DMS153 treated with DMSO at 0.1 percent for 48 hours (cell line): ENCODE measurements at regions not wholly inside any gene's neighbourhood (a gene's known extent, or its start where the extent isn't known, plus 50 kb on each side); places are given as distances from the start of the nearest gene placed in this dataset.

Experiments used
- DNase-seq: peaks from one replicate; lab custom pipeline; 2025; ENCODE audit not compliant: unreplicated experiment; lab: John Stamatoyannopoulos, UW

GRCh38 chr13:73284081-73284874 lies 225.5 kb downstream of the KLF5 start:
- DNase-seq = no peak

- no peak for DNase-seq
Measured at GRCh38 chr13:73283636-73284035, 224.8 kb downstream of the KLF5 start.

GRCh38 chr13:73281746-73282145 lies 222.9 kb downstream of the KLF5 start:
- DNase-seq = no peak

GRCh38 chr13:73278186-73278585 lies 219.4 kb downstream of the KLF5 start:
- no peak for DNase-seq

- DNase-seq = no peak
Measured at GRCh38 chr13:73275163-73275562, 216.4 kb downstream of the KLF5 start.

GRCh38 chr13:73274147-73274546 lies 215.3 kb downstream of the KLF5 start:
- no peak for DNase-seq

- DNase-seq = no peak
Measured at GRCh38 chr13:73273745-73274144, 214.9 kb downstream of the KLF5 start.

- no peak for DNase-seq
Measured at GRCh38 chr13:73273276-73273675, 214.5 kb downstream of the KLF5 start.

- no peak for DNase-seq
Measured at GRCh38 chr13:73272831-73273230, 214.0 kb downstream of the KLF5 start.

GRCh38 chr13:73268306-73268705 lies 209.5 kb downstream of the KLF5 start:
- no peak for DNase-seq

- no peak for DNase-seq
Measured at GRCh38 chr13:73266640-73267180, 207.9 kb downstream of the KLF5 start.

- no peak for DNase-seq
Measured at GRCh38 chr13:73262862-73263627, 204.2 kb downstream of the KLF5 start.

GRCh38 chr13:73261739-73262216 lies 203.0 kb downstream of the KLF5 start:
- DNase-seq = no peak

- no peak for DNase-seq
Measured at GRCh38 chr13:73259061-73260017, 200.5 kb downstream of the KLF5 start.

GRCh38 chr13:73258406-73258805 lies 199.6 kb downstream of the KLF5 start:
- DNase-seq = no peak

GRCh38 chr13:73254827-73255226 lies 196.0 kb downstream of the KLF5 start:
- DNase-seq = no peak

- DNase-seq = no peak
Measured at GRCh38 chr13:73251626-73252265, 192.9 kb downstream of the KLF5 start.

GRCh38 chr13:73250061-73250460 lies 191.3 kb downstream of the KLF5 start:
- DNase-seq = no peak

GRCh38 chr13:73248711-73249580 lies 190.1 kb downstream of the KLF5 start:
- no peak for DNase-seq
